ENCODE measurements at regions not wholly inside any gene's neighbourhood (a gene's known extent, or its start where the extent isn't known, plus 50 kb on each side); places are given as distances from the start of the nearest gene placed in this dataset.

- no peak for DNase-seq
Observed at GRCh38 chr4:80124246-80125211, 51.5 kb upstream of the ANTXR2 start.

Data from anterior cingulate cortex (tissue), 58 donors.